Activated CD4-positive, alpha-beta T cell treated with anti-CD3 and anti-CD28 coated beads for 48 hours (primary cell): ENCODE measurements at regions not wholly inside any gene's neighbourhood (a gene's known extent, or its start where the extent isn't known, plus 50 kb on each side); places are given as distances from the start of the nearest gene placed in this dataset.
"Not testable (repeated sequence)": the region's sequence is repeated elsewhere in the genome, so short reads cannot be mapped to it uniquely, and the experiment has no call there.

Source experiments
- DNase-seq: peaks from one replicate; pipeline ENCODE4 v3.0.0-alpha.2; 2020

DNA sequence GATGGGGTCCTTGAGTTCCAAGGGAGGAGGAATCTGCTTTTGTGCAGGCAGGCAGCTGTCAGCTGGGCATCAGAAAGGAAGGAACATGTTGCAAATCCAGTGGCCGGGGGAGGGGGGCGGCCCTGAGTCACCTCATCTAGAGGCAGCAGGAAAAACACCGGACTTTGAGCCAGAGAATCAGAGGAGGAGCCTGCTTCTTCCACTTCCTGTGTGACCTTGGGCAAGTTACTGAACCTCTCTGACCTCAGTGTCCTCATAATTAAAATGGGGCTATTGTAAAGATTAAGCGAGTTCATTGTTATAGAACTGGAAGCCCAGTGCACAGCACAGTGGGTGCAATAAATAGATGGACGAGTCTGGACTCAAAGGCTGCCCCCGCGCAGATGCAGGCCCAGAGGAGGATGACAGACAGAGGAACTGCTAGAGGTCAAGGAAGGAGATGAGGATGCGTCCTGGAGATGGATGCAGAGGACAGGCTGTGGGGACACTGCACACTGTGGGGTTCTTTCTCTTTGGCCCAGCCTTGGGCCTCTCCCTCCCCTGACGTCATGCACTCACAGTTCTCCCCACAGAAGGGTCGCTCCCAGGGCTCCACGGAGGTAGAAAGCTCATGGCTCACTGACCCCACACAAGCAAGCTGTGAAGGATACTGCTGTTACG is 714.3 kb downstream of the MATN1 start:
- DNase-seq = no peak

GRCh38 chr1:30008372-30008997 is 714.9 kb downstream of the MATN1 start:
- DNase-seq = no peak

- DNase-seq = no peak
Measured at GRCh38 chr1:30005972-30006619, 717.3 kb downstream of the MATN1 start.

DNA sequence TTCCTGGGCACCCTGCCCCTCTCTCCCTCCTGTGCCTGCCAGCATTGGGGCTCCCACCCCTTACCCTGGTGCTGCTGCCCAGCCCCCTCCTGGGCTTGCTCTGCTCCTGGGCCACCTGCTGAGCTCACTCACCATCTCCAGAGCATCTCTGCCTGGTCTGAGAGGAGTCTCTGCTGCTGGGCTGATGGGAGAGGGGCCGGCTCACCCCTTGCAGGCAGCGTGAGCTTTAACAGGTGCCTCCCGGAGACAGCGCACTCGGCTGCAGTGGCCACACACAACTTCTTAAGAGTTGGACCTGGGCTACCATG is 721.7 kb downstream of the MATN1 start:
- DNase-seq = no peak

GRCh38 chr1:30001011-30001731 is 722.2 kb downstream of the MATN1 start:
- DNase-seq = no peak

- DNase-seq = no peak
Measured at GRCh38 chr1:30000266-30000665, 723.1 kb downstream of the MATN1 start.

DNA sequence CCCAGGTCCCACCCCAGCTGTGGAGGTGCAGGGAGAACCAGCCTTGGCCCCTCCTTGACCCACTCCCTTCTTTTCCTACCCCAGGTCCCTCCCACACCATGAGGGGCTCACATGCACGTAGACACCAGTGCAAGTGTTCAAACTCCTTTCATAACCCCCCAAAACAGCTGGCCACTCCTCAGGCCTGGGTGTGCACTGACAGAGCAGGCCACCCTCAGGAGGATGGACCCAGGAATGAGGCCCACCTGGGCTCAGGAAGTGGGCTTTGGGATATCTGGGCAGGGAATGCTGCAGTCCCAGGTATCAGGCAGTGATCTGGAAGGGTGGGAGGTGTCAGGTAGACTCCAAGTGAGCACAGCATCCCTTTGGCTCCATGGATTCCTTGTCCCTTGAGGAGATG is 723.8 kb downstream of the MATN1 start:
- DNase-seq = no peak

DNA sequence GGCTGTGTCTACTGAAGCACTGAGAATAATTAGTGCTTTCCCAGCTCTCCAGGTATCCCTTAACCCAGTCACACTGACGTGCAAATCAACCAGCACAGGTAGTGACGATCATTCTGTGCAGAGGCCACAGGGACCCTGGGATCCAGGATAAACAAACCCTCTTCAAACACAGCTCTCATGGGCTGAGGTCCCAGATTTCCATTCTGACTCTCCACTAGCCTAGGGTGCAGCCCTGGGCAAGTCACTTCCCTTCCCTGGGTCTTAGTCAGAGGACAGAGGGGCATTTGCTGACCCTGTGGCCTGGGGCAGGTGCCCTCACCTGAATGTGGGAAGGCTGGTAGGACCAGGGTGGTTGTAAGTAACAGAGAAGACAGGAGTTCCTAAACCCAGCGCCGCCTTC is 724.7 kb downstream of the MATN1 start:
- no peak for DNase-seq

- not testable (repeated sequence) for DNase-seq
Measured at GRCh38 chr1:29997818-29998217, 725.6 kb downstream of the MATN1 start.

DNA sequence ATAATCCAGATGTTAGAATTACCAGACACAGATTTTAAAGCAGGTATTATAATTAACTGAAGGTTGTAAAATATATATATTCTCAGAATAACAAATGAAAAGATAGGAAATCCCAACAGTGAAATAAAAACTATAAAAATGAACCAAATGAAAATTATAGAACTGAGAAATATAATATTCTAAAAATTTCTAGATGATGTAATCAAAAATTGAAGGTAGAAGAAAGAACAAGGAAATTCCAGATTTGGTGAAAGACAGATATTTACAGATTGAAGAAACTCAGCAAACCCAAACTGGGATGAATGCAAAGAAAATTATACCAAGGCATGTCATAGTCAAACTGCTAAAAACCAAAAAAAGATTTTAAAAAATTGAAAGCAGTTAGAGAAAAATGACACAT is 729.4 kb downstream of the MATN1 start:
- no peak for DNase-seq

GRCh38 chr1:29991815-29992214 is 731.6 kb downstream of the MATN1 start:
- DNase-seq = no peak

DNA sequence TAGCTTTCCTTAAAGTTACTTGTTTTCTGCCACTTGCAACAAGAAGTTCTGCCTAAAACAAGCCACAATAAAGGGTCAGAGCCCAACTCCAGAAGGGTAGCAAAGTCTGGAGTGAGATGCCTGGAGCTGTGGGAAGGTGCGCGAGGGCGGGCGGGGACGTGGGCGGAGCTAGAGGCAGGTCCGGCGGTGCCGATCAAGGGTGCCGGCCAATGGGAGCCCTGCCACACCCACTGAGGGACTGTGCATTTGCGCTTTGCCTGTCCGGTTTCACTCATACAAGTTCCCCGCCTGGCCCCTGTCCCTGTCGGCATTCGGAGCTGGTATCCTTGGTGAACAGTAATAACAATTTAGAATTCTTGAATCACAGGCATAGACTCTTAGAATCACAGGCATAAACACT is 732.4 kb downstream of the MATN1 start:
- no peak for DNase-seq

DNA sequence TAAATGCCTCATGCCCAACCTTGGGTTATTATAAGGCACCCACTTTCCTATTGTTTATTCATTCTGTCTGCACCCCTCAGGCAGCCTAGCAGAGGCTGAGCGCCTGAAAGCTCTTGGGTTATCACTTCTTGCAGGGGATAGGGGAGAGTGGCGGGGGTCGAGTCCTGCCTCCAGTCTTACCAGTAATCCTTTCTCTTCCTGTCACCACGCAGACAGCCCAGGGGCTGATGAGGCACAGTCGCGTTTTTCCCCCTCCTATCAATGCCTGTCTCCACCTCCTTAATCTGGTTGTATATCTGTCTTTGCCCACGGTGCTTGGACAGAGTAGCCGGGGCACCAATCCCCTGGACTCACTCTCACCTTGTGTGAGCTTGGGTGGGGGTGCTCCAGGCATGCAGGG is 733.1 kb downstream of the MATN1 start:
- no peak for DNase-seq

GRCh38 chr1:29986986-29987385 is 736.4 kb downstream of the MATN1 start:
- no peak for DNase-seq

DNA sequence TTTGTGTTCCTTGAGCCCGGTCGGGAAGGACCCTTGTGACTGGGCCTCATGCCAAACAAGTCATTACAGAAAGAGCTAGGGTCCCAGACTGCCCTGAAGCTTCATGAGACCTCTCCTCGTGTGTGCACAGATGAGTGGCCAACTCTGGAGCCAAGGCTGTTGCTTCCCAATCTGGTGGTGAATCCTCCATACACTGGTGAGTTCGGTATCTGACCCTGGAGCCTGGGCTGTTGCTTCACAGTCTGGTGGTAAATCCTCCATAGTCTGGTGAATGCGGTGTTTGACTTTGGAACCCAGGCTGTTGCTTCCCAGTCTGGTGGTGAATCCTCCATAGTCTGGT is 737.8 kb downstream of the MATN1 start:
- DNase-seq = no peak

DNA sequence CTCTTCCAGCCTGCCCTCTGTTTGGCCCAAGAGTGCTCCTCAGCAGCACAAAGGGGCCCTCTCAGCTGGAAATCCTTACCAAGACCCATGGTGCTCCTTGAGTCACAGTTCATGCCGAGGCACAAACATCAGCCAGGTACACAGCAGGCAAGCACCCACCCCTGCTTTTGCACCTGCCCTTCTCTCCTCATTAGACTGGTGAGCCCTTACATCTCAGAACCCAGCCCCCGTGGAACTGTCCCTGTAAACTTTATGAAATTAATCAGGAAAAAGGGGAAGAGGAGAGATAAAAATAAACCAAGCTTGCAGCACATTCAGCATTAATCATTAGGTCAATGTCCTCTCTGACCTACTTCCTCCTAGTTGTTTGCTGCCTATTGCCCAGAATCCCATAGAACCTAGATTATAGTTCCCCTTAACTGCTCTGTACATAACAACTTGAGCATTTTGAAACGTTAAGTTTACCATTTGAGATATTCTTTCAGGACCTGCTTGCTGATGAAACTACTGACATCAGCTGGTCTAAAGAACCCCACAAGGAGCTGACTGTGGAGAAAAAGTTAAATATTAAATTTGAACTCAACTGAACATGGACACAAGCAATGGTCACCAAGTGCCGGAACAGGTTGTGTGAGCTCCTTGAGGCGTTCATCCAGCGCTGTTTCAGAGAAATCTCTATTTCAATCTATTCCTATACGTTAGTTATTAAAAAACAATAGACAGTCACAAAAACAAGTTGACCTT is 738.4 kb downstream of the MATN1 start:
- no peak for DNase-seq

- DNase-seq = no peak
Measured at GRCh38 chr1:29984166-29984861, 739.1 kb downstream of the MATN1 start.

- no peak for DNase-seq
Measured at GRCh38 chr1:29983321-29983720, 740.1 kb downstream of the MATN1 start.

DNA sequence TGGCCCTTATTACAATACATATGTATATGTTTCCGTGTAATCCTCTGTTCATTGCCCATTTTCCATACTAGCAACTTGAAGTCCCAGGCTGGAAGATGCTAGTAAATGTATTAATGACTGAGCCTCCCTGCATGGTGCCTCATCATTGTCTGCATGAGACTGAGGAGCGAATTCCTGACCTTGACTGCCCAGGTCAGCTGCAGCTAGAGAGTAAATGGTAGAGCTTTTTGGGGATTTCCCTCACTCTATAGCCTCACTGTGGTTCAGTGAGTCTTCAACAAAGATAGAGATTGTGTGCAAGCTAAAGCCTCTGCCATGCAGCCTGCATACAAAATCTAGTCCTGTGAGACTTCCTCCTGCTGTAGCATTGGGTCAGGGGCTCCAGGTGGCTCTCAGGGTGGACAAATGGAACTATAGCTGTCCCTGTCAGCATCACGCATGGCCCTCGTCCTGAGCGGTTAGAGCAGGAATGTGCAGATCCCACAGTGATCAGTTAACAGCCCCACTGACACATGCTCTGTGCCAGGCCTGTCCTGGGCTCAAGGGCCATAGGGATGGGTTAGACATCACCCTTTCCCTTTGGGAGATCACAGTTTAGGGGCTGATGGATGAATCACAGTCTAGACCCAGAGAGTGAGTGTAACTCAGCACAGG is 741.7 kb downstream of the MATN1 start:
- DNase-seq = no peak

GRCh38 chr1:29977550-29977949 is 741.2 kb downstream of the PTPRU start:
- no peak for DNase-seq

- peak; percentile 7 for DNase-seq
Measured at GRCh38 chr1:29975036-29975694, 738.8 kb downstream of the PTPRU start.

- DNase-seq = no peak
Measured at GRCh38 chr1:29974316-29974724, 738.0 kb downstream of the PTPRU start.
